ENCODE measurements at regions not wholly inside any gene's neighbourhood (a gene's known extent, or its start where the extent isn't known, plus 50 kb on each side); places are given as distances from the start of the nearest gene placed in this dataset.

GRCh38 chr4:151471728-151472127 is 62.8 kb downstream of the FHIP1A start:
- Histone ChIP-seq H3K4me3 (no peak overlapping the region), H3K27ac (no peak overlapping the region), H3K4me1 (peaks cover 6 to 17% (median 14%) of the 10 kb centered on the region in 3 donors), H3K36me3 (no peaks in the 10 kb centered on the region), H3K9me3 (no peaks in the 10 kb centered on the region), H3K27me3 (no peaks in the 10 kb centered on the region)
- no peak for TF ChIP-seq CTCF (IDR thresholded peaks at IDR 0.05)
- intact Hi-C loops (cut with DNase I): no loop called here
- WGBS, 2 donors: 96 to 98% methylated on average over 4 of the region's 4 CpGs
- FAIRE-seq (no peak), DNase-seq (no peak), ATAC-seq (no peak)

GRCh38 chr4:151472297-151472696 is 63.3 kb downstream of the FHIP1A start:
- WGBS, 2 donors: 12 to 15% methylated on average over 1 of the region's 1 CpG
- intact Hi-C loops (cut with DNase I): no loop called here
- no peak for FAIRE-seq

GRCh38 chr4:151472711-151473110 is 63.7 kb downstream of the FHIP1A start:
- FAIRE-seq: no peak
- H3K27ac ChIP-seq: no peak overlapping the region

More at GRCh38 chr4:151472297-151472696, 63.3 kb downstream of the FHIP1A start:
- Histone ChIP-seq H3K4me1 (peaks cover 6 to 17% (median 14%) of the 10 kb centered on the region in 3 donors), H3K4me3 (no peak overlapping the region), H3K27ac (no peak overlapping the region), H3K27me3 (no peaks in the 10 kb centered on the region), H3K36me3 (no peaks in the 10 kb centered on the region), H3K9me3 (no peaks in the 10 kb centered on the region)
- ATAC-seq: peak in 2 of 4 donors; percentile 15 to 25
- TF ChIP-seq CTCF (IDR thresholded peaks at IDR 0.05): no peak
- no peak for DNase-seq

GRCh38 chr4:151473521-151474097 is 64.6 kb downstream of the FHIP1A start:
- DNase-seq (no peak), ATAC-seq (peak in 3 of 4 donors; percentile 24 to 69 (median 38)), FAIRE-seq (no peak)
- H3K4me3 ChIP-seq: no peak overlapping the region
- H3K27ac ChIP-seq: no peak overlapping the region
- H3K4me1 ChIP-seq: peaks cover 6 to 17% (median 14%) of the 10 kb centered on the region in 3 donors
- no peak for TF ChIP-seq CTCF (IDR thresholded peaks at IDR 0.05)
- no peaks in the 10 kb centered on the region for H3K27me3 ChIP-seq
- no peaks in the 10 kb centered on the region for H3K36me3 ChIP-seq
- intact Hi-C loops (cut with DNase I): no loop called here
- H3K9me3 ChIP-seq: no peaks in the 10 kb centered on the region

More at GRCh38 chr4:151472711-151473110, 63.7 kb downstream of the FHIP1A start:
- Histone ChIP-seq H3K27me3 (no peaks in the 10 kb centered on the region), H3K4me3 (no peak overlapping the region), H3K4me1 (peaks cover 6 to 17% (median 14%) of the 10 kb centered on the region in 3 donors), H3K36me3 (no peaks in the 10 kb centered on the region), H3K9me3 (no peaks in the 10 kb centered on the region)
- intact Hi-C loops (cut with DNase I): no loop called here
- TF ChIP-seq CTCF (IDR thresholded peaks at IDR 0.05): no peak
- 15 to 16% methylated on average over 1 of the region's 1 CpG for WGBS, 2 donors
- DNase-seq (no peak), ATAC-seq (peak in 1 of 4 donors; percentile 15)

GRCh38 chr4:151475035-151475714 is 66.2 kb downstream of the FHIP1A start:
- no peak for TF ChIP-seq CTCF (IDR thresholded peaks at IDR 0.05)
- H3K4me1 ChIP-seq: peaks cover 6 to 17% (median 14%) of the 10 kb centered on the region in 3 donors
- no peak overlapping the region for H3K4me3 ChIP-seq
- no peak overlapping the region for H3K27ac ChIP-seq
- no peak for FAIRE-seq
- ATAC-seq: no peak
- H3K36me3 ChIP-seq: no peaks in the 10 kb centered on the region
- DNase-seq: no peak
- intact Hi-C loops (cut with DNase I): no loop called here
- no peaks in the 10 kb centered on the region for H3K9me3 ChIP-seq
- no peaks in the 10 kb centered on the region for H3K27me3 ChIP-seq
- 79% methylated on average over 4 of the region's 4 CpGs for WGBS, 2 donors
